IPS-NIHi7 (cell line): ENCODE measurements at regions not wholly inside any gene's neighbourhood (a gene's known extent, or its start where the extent isn't known, plus 50 kb on each side); places are given as distances from the start of the nearest gene placed in this dataset.

Source experiments
- DNase-seq: peaks from one replicate; pipeline ENCODE4 v3.0.0; 2012; ENCODE audit warnings: mixed read lengths; ENCODE audit errors: extremely low spot score

DNA sequence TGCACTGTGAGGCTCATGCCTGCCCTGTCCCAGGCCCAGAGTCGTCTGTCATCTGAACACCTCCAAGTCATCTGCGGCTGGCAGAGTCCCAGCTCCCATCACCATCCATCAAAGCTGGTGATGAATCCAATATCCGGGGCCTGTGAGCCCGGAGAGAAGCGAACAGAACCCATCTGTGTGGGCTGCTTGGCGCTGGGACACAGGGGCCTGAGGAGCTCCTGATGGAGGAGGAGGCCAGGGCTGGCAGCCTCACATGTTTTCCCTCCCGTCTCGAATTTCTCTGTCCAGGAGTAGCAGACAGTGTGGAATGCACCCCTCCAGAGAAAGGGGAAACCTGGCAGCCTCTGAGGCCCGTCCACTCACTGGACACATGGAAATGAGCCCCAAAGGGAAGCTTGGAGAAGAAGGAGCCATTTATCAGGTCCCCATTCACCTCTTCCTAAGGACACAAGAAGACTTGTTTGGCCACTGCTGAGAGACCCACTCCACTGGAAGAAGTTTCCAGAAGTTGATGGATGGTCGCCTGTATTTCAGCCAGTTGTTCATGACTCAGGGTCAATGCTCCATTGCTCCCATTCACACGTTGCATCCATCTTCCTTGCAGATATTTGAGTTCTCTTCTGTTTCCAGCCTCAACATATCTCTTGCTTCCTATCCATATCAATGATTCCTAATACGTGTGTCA, 307.5 kb upstream of the SULF2 start:
- no peak for DNase-seq

DNA sequence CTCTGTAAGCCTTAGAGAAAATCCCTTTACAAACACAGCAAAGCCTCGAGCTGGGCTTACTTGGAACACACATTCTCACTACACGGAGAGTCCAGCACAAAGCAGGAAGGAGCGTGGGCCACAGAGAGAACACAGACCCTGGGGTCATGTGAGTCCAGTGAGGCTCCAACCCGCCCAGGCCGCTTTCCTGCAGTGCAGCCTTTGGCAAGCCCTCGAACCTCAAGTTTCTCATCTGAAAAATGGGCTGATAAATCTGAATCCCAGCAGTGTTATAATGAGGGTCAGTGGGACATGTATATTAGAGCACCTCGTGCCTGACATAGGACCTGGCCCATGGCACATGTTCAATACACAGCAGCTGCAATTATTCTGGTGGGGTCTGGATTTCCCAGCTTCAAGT, 305.5 kb upstream of the SULF2 start:
- no peak for DNase-seq

DNA sequence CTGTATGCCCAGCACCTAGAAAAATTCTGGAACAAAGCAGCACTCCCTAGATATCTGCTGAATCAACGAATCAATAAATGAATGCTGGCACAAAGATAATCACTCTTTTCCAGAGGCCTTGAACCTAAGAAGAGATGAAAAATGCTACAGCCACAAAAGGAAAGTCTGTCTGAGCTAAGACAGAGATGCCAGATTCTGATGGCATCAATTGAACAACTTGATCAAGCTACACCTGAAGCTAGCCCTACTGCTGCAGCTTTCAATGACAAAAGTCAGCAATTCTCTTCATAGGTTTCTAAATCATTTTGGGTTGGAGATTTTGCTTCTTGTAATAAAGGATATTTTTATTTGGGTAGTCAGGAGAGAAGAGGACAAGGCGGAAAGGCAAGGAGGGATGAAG, 305.0 kb upstream of the SULF2 start:
- DNase-seq, result no peak

DNA sequence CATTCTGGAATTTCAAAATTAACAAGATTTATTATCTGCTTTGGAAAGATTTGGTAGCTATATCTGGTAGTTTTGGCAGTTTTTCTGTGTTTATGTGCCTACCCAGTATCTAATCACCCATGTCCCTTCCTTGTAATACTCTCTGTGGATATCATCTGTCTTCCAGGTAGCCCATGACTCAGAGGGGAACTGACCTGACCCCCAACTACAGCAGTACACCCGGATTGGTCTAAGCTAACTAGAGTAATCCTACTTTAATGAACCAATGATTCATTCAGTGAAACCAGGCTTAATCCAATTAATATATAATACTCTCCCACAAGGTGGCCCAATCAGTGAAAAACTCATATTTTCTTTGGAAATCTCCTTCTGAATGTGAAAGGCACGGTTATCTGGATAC, 295.3 kb upstream of the SULF2 start:
- DNase-seq, result no peak

DNA sequence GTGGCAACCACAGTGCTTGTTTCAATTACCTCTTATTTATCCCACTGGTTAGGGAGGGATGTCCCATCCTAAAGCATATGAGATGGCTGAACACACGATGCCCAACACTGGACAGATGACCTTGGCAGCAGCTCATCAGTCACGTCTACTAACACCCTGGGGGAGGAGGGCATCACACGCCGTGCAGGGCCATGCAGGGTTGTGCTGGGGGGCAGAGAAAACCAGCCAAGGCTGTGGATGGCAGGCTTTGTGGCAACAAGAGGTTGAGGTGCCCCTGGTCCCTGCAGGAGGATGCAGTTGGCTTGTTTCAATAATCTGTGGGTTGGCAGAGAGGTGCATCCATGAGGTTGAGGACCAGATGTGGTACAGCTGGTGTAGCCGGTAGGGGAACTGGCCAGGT, 293.7 kb upstream of the SULF2 start:
- DNase-seq, result no peak

DNA sequence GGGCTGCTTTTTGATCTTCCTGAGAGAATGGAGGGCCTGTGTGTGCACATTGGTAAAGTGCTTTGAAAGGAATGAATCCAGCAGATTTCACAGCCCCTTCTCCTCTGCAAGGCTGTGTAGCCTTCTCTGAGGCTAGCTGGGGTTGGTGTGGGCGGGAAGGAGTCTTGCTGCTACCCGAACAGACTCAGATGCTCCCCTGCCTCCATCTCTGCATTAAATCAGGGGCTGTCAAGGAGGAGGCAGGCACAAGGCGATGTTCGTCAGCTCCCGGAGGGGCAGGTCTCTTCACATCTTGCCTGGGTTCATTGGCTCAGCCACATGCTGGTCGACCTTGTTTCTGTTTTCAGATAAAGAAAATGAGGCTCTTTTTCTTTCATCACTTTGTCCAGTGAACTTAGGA, 291.5 kb upstream of the SULF2 start:
- no peak for DNase-seq

DNA sequence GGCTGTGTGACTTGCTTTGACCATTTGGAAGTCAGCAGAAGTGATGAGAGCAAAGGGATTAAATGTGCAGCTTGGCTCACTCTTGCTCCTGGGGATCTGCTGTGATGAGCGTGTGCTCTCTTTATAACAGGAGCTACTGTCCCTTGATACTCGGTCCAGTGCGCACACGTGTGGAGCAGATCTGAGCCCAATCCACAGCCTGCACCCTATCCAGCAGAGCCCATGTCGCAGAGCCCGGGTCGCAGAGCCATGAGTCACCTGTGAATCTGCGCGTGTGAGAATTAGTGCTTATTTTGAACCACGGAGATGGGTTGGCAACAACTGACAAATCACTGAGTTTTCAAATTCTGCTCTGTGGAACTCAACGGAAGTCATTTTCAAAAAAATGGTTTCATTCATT, 291.0 kb upstream of the SULF2 start:
- no peak for DNase-seq

DNA sequence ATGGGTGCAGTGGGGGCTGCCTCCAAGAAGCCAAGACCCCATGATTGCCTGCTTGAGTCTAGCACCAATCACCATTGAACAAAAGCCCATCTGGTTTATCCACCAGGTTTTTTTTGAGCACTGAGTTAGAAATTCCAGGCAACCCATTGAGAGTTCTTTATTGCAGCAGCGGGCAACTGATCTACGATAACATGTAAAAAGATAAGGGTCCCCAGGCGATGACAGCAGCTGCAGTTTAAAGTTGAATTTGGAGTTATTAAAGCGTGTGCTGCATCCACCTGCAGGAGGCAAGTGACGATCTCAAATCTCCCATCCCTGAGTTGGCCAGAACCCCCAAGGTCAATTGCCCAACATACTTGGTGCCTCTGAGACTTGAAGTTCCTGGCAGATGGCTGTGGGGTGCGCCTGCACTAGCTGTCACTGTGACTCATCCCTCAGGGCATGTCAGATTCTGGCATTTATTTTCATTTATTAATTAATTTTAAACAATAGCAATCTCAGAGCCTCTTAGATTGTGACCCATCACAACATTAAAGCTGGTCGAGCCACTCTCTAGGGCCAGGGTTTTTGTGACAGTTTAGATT, 290.4 kb upstream of the SULF2 start:
- DNase-seq, result no peak

DNA sequence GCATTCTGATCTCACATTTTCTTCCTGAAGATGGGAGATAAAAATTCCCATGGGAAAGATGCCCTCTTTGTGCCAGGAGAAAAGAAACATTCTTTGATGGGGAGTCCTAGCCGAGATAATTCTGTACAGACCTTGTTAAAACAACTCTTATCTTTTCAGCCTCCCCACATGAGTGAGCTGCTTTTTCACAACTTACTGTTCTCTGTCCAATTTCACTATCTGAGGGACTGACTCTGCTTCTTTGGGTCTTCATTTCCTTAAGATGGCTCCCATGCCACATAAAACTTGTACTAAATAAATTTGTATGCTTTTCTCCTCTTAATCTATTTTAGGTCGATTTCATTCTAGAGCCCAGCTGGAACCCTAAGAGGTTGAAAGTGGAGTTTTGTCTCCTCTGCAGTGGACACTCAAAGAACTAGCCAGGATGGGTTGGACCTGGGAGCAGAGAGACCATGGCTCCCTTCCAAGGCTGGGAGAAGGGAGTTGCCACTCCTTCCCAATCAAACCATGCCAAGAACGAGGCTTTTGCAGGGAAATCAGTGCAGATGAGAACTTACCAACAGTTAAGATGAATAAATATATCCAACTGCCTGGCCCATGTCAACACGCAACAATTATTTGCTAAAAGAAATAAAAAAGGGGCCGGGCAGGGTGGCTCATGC, 285.8 kb upstream of the SULF2 start:
- no peak for DNase-seq

DNA sequence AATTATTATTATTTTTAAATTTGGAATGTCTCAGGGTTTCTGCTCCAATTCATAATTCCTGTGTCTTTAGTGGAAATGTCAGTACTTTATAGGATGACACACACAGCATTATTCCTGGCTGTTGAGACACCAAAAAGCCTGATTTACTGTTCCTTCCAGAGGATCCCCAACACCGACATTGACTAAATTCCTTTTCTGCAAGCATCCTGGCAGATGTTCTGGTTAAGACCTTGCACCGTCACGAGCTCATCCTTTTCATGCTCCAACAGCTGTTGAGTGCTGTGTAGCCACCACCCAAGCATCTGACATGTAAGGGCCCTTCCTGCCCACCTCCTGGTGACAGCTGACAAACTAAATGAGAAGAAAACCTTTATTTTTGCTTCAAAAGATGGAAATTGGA, 284.3 kb upstream of the SULF2 start:
- no peak for DNase-seq

DNA sequence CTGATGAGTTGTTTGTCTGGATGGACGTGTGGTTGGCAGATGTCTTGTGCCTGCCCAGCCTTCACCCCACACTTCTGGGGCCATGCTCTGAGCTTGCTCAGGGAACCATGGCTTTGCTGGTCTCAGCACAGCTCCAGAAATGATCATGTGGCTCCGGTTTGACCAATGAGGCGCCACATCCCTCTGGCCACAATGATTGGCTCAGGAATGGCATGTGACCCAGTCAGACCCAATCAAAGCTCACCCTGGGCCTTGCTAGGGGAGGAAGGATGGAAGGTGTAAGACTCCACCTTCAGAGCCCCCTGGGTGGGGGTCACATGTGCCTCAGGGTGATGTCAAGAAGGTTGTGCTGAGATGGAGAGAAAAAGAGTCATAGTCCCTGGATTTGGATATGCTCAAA, 281.6 kb upstream of the SULF2 start:
- no peak for DNase-seq

DNA sequence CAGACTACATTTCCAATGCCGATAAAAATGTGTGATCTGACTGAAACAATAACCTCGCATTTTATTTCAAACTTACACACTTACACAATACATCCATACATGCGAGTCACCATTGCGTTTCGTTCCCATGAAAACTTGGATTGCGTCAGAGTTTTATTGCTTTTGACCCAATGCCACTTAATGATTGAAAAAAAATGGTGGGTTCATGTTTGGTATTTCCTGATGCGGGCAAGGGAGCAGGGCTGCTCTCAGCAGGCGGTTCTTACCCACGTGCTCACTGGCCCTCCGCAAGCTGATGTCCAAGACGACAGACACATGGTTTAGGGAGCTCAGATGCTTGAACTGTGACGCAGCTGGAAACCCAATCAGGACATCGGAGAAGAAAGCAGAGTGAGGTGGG, 281.0 kb upstream of the SULF2 start:
- no peak for DNase-seq

DNA sequence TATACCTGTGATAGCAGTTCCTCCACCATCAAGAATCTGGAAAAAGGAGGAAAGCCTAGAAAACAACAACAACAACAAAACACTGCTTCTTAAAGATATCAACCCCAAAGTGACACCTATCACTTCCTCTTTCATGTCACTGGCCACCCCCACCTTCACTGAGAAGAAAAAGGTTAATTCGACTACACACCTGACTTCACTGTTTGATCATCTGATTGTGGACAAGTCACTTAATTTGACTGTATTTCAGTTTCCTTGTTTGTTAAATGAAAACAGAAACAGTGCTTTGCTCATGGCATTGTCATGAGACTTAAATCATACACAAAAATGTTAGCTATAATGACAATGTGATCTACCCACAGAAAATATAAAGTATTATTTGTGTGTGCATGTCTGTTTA, 280.6 kb upstream of the SULF2 start:
- DNase-seq, result no peak

DNA sequence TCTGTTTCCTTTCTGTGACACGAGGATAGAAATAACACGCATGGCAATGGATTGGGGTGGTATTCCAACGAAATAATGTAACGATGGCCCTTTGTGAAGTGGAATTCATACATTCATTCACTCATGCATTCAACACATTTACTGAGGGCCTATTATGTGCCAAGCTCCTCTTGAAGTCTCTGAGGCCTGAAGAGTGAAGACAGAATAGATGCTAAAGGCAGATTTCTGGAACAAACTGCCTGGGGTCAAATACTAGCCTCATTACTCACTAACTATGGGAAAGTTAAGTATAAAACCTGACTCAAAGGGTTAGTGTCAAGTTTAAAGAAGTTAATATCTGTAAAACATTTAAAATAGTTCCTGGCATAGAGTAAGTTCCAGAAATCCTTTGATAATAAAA, 279.6 kb upstream of the SULF2 start:
- DNase-seq, result no peak

DNA sequence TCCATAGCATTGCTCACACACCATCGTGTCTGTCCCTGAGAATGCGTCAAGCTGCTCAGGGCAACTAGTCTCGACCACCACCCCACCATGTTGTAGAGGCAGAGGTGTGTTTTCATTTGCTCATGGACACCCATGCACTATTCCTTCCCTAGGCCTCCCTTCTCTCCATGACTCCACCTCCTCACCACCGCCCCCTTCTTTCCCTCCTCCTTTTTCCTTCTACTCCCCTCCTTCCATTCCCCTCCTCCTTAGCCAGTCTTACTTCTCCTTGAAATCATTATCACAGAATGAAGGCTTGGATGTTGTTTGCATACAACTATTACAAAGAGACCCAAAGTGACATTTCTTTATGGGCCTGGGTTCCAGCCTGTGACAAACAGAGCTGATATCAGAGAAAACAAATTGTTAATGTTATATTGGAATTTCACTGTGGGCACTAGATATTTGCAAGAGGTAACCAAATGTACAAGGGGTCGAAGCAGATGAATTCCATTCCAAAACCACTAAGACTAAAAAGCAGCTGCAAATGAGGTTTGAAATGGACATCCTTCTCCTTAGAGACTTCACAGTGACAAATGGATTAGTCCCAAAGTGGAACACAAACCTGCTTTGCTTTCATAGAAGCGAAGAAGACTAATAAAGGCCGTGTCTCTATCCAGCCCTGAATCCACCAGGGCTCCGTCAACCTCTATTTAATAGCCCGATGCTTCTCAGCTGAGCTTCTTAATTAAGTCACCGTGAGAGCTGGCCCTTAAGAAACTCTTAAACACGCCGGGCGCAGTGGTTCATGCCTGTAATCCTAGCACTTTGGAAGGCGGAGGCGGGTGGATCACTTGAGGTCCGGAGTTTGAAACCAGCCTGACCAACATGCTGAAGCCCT, 275.8 kb upstream of the SULF2 start:
- DNase-seq, result no peak

DNA sequence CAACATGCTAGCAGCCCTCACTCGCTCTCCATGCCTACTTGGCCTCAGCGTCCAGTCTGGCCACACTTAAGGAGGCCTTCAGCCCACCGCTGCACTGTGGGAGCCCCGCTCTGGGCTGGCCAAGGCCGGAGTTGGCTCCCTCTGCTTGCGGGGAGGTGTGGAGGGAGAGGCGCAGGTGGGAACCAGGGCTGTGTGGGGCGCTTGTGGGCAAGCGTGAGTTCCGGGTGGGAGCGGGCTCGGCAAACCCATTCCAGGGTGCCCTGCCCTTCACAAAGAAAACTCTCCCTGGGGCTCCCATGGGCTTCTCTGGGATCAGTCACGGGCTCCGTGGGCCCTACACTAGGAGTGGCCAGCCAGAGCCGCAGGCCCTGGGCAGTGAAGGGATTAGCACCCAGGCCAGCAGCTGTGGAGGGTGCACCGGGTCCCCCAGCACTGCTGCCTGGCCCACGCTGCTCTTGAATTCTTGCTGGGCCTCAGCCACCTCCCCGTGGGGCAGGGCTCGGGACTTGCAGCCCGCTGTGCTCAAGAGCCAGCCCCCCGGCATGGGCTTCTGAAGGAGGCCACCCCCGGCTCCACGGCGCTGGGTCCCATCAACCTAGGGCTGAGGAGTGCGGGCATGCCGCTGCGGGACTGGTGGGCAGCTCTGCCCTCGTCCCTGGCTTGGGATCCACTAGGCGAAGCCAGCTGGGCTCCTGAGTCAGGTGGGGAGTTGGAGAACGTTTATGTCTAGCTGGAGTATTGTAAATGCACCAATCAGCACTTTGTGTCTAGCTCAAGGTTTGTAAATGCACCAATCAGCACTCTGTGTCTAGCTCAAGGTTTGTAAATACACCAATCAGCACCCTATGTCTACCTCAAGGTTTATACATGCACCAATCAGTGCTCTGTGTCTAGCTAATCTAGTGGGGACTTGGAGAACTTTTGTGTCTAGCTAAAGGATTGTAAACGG, 273.6 kb upstream of the SULF2 start:
- no peak for DNase-seq

DNA sequence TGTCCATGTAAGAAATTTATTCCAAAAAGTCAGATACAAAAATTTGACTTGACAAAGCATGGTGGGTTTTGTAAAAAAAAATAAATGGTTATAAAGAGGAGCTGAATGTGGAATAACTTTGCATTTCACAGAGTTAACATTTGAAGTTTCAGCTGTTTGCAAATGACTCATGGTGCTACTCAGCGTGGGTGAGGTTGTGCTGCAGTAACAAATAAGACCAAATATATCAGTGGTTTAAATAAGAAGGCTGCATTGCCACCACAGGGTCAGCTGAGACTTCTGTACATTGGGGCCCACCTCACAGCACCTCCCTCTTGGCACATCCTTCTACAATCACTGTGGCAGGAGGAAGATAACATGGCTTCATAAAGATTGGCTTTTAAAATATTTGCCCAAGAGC, 272.5 kb upstream of the SULF2 start:
- no peak for DNase-seq

DNA sequence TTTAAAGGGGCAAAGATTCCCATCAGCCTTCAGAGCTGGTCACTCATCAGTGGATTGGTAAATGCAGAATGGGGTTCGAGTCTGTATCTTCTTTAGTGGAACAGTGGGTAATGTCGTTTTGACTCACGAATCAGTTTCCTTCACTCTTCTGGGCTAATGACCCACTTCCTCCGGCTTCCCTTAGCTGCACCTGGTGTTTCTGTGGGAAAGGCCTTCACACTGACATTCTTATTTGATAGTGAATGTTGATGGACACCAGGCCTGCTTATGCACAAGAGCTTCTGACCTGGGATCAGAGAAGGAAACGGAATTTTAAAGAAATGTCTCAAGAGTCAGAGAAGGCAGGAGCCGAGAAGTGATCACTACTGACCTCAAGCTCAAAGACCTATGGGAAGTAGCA, 272.0 kb upstream of the SULF2 start:
- no peak for DNase-seq

DNA sequence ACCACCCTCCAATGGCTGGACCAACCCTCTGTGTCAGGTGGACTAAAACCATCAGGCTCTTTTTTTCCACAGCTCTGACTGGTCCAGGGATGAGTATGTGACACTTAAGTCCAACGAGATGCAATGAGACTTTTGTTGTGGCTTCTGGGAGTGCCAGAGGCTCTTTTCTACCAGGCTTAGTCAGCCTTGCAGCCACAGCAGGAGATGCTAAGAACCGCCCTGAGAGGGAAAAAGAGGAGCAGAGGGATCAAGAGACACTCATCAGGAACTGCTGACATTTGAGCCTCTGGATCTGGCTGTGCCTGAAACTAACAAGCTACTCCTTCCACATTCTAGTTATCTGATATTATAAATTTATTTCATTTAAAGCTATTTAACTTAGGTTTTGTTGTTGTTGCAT, 270.9 kb upstream of the SULF2 start:
- DNase-seq, result no peak

DNA sequence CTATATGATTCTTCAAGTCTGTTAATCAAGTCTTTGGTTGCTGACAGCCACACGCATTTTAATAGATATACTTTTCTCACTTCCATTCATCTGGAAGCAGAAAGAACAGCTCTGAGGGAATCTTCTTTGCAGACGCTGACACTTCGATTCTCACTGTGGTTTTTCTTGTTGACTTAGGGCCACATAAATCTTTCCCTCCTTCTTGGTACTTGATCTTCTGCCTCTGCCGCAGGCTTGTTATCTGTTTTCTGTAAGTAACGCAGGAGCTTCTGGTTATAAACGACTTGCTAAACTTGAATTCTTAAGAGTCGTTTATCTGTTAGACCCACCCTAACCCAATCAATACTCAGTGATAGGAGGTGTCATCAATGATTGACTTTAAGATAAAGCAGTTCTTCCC, 268.8 kb upstream of the SULF2 start:
- DNase-seq, result no peak

DNA sequence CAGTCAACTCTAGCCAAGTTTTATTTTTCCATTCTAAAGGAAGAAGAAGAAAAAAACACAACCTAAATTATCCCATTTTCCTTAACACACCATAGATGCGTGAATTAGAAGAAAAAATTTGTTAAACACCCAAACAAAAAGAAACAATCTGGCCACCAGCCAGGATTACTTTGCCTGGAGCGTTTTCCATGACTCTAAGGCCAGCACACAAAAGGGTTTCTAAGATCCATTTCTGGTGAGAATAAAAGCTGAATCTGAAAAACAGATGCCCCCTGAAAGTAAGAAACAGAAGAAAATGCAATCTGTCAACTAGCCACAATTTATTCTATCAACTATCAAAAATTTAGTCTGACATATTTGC, 267.2 kb upstream of the SULF2 start:
- no peak for DNase-seq
